ENCODE measurements at regions not wholly inside any gene's neighbourhood (a gene's known extent, or its start where the extent isn't known, plus 50 kb on each side); places are given as distances from the start of the nearest gene placed in this dataset.

DNA sequence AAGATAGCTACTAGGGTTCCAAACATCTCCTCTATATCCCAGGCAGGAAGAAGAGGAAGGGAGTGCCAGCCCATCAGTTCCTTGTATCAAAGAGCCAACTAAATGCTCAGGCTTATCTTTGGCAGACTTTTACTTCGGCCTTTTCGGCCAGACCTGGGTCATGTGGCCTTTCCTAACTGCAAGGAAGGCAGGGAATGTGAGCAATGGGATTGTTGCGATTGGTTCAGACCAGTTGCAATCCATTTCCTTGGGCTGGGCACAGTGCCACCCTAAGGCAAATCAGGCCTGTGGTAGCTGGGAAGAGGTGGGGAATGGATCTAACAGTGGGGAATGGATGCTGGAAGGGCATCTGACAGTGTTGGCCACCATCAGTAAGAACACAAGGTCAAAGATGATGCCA, 109.9 kb downstream of the RPS24 start:
- DNase-seq (ENCODE audit: low read depth), result no peak
- TF ChIP-seq, protein P1, sequence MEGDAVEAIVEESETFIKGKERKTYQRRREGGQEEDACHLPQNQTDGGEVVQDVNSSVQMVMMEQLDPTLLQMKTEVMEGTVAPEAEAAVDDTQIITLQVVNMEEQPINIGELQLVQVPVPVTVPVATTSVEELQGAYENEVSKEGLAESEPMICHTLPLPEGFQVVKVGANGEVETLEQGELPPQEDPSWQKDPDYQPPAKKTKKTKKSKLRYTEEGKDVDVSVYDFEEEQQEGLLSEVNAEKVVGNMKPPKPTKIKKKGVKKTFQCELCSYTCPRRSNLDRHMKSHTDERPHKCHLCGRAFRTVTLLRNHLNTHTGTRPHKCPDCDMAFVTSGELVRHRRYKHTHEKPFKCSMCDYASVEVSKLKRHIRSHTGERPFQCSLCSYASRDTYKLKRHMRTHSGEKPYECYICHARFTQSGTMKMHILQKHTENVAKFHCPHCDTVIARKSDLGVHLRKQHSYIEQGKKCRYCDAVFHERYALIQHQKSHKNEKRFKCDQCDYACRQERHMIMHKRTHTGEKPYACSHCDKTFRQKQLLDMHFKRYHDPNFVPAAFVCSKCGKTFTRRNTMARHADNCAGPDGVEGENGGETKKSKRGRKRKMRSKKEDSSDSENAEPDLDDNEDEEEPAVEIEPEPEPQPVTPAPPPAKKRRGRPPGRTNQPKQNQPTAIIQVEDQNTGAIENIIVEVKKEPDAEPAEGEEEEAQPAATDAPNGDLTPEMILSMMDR (IDR thresholded peaks at IDR 0.05; ENCODE audit: insufficient read depth, low read depth, low read length), result no peak
- H3K4me3 ChIP-seq (ENCODE audit: low read depth, low read length), result no peak overlapping the region

DNA sequence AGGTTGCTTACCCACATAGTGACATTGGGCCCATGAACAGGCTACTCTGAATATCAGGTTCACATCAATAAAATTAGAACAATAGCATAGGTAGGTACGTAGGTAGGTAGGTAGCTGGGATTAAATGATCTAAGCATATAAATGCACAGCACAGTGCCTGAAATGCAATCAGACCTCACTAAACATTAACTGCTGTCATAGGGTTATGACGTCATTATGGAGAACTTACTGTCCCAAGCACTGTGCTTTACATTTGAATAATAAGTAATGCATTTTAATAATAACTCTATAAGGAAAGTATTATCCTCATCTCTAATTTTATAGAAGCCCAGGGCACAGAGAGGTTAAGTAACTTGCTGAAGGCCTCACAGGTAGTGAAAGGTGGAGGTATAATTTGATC, 112.5 kb downstream of the RPS24 start:
- TF ChIP-seq, protein P1 (IDR thresholded peaks at IDR 0.05; ENCODE audit: insufficient read depth, low read depth, low read length), result no peak

DNA sequence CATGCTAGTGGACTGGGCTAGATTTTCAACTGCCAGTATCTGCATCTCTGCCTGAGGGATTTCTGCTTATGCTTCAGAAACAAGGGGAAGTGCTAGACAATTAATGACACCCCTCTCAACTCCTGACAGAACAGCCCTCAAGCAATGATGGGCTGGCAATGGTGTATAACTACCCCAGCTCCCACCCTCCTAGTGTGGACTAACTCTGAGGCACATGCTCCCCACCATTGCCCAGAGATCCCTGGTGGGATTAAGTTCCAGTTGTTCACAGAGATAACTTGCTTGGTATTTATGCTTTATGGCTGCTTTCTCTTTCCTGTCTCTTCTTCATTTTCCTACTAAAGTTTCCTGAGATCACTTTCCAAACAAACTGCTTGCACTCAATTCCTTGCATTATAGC, 113.5 kb downstream of the RPS24 start:
- TF ChIP-seq, protein P1 (IDR thresholded peaks at IDR 0.05; ENCODE audit: insufficient read depth, low read depth, low read length), result no peak
- H3K4me3 ChIP-seq (ENCODE audit: low read depth, low read length), result no peak overlapping the region
- no peak for DNase-seq (ENCODE audit: low read depth)

More for the DNA sequence above, 112.5 kb downstream of the RPS24 start:
- H3K4me3 ChIP-seq (ENCODE audit: low read depth, low read length), result no peak overlapping the region
- no peak for DNase-seq (ENCODE audit: low read depth)

DNA sequence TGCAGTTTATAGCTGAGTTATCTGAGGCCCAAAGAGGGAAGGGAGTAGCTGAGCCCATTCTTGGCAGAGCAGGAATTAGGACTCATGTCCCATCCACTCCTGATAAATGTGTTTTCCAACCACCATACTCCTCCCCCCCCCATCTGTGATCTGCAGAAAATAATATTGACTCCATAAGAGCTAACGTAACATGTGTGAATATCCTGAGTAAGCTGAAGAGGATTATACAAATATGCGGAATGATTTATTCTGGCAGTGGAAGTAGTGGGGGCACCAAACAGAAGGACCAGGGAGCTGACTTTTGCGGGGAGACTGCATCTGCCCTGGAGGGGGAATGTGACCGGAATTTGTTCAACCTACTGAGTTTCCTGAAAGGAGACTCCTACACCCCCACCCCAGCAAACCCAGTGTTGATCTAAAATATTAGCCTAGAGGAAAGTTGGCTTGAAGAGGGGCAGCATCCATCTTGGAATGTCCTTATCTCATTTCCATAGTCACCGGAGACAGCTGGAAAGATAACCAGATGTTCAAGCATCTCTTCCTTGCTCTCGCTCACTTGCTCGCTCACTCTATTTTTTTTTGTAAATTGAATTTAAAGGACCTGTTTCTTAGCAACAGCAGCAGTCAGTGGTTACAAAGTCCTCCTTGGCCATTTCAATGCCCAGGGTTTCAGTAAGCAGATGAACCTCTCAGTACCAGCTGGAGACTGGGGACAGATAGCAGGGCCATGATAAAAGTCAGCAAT, 114.7 kb downstream of the RPS24 start:
- TF ChIP-seq, protein P1 (IDR thresholded peaks at IDR 0.05; ENCODE audit: insufficient read depth, low read depth, low read length), result no peak
- no peak overlapping the region for H3K4me3 ChIP-seq (ENCODE audit: low read depth, low read length)
- no peak for DNase-seq (ENCODE audit: low read depth)

DNA sequence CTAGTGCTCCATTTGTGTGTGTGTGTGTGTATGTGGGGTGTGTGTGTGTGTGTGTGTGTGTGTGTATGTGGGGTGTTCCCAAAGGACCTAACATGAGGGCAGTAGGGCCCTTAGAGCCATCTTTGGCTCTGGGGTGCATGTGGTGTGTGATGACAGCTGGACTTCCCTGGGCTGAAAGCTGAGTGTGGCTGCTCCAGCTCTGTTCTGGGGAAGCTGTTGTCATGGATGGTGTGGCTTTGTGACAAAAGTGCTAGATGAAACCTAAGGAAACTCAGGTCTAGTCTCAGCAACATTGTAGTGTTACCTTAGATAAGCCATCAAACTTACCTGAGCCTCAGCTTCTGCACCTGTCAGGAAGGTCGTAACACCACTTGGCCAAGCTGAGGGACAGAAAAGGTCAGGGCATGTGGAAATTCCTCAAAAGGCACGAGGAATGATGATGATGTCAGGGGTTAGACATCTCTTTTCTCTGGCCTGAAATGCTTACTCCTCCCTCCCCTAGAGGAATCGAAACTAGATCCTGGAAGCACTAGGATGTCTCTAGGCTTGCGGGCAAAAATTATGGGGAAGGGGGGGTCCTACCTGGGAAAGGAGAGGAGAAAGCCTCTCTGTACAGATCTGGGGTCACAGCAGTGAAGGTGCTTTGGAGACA, 115.4 kb downstream of the RPS24 start:
- DNase-seq (ENCODE audit: low read depth), result peak; percentile 11
- H3K4me3 ChIP-seq (ENCODE audit: low read depth, low read length), result no peak overlapping the region
- TF ChIP-seq, protein P1 (IDR thresholded peaks at IDR 0.05; ENCODE audit: insufficient read depth, low read depth, low read length), result no peak

DNA sequence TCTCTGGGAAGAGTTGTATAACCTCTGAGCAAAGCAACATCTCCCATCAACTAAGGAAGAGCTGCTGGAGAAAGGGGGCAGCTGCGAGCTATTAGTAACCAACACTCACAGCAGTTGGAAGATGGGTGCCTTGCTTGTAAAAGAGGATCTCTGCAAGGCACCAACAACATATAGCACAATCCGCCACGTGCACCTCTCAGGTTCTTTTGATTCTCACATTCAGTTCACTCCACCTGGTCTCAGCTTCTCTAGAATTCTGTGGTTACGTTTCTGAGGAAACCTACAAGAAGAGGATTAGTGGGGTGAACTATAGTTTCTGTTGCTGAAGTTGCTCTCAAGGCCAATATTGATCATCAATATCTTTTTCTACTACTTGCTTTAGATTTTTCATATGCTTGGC, 117.1 kb downstream of the RPS24 start:
- TF ChIP-seq, protein P1 (IDR thresholded peaks at IDR 0.05; ENCODE audit: insufficient read depth, low read depth, low read length), result no peak
- H3K4me3 ChIP-seq (ENCODE audit: low read depth, low read length), result no peak overlapping the region
- no peak for DNase-seq (ENCODE audit: low read depth)

Data from fibroblast of villous mesenchyme (primary cell).